ENCODE measurements at regions not wholly inside any gene's neighbourhood (a gene's known extent, or its start where the extent isn't known, plus 50 kb on each side); places are given as distances from the start of the nearest gene placed in this dataset.

DNA sequence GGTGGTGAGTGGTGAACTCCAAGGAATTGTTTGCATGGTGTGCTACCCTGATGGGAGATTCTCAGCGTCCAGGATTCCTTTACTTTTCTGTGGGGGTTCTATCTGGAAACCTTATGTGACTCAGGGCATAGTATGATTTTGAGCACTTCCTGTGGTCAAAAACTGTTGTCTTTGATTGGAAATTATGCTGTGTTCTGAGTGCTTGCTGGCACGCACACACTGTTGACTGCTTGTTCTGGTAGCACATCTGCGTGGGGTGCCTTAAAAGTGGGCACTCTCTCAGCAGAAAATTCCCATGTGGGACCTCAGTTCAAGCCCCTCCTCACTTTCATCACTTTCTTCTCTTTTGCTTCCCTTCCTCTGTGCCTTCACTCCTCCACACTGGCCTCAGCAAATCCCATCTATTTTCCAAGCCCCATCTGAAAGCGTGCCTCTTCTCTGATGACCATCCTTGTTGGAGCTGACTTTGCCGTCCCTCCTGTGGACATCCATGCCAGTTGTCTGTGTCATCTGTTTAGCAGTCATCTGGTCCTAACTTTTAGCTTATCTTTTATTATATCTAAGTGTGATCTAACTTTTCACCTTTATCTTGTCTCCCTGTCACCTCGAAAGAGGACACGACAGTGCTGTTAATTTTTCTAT, 56.4 kb upstream of the NPAS1 start:
- H3K27me3 ChIP-seq (replicated peaks; ENCODE audit: insufficient read depth), result no peaks in the 10 kb centered on the region
- no peaks in the 10 kb centered on the region for H3K36me3 ChIP-seq
- no peak for DNase-seq (ENCODE audit: low spot score)
- intact Hi-C loops (cut with DNase I), result no loop called here
- H3K9me3 ChIP-seq, result no peaks in the 10 kb centered on the region
- H3K27ac ChIP-seq, result no peak overlapping the region
- H3K4me1 ChIP-seq (replicated peaks), result no peaks in the 10 kb centered on the region
- TF ChIP-seq, protein P1, sequence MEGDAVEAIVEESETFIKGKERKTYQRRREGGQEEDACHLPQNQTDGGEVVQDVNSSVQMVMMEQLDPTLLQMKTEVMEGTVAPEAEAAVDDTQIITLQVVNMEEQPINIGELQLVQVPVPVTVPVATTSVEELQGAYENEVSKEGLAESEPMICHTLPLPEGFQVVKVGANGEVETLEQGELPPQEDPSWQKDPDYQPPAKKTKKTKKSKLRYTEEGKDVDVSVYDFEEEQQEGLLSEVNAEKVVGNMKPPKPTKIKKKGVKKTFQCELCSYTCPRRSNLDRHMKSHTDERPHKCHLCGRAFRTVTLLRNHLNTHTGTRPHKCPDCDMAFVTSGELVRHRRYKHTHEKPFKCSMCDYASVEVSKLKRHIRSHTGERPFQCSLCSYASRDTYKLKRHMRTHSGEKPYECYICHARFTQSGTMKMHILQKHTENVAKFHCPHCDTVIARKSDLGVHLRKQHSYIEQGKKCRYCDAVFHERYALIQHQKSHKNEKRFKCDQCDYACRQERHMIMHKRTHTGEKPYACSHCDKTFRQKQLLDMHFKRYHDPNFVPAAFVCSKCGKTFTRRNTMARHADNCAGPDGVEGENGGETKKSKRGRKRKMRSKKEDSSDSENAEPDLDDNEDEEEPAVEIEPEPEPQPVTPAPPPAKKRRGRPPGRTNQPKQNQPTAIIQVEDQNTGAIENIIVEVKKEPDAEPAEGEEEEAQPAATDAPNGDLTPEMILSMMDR (IDR thresholded peaks at IDR 0.05), result no peak
- TF ChIP-seq POLR2A (IDR thresholded peaks at IDR 0.05), result no peak
- no peak for TF ChIP-seq POLR2AphosphoS5 (IDR thresholded peaks at IDR 0.05)
- H3K4me3 ChIP-seq, result no peak overlapping the region
- WGBS, result 82% methylated on average over 7 of the region's 7 CpGs

DNA sequence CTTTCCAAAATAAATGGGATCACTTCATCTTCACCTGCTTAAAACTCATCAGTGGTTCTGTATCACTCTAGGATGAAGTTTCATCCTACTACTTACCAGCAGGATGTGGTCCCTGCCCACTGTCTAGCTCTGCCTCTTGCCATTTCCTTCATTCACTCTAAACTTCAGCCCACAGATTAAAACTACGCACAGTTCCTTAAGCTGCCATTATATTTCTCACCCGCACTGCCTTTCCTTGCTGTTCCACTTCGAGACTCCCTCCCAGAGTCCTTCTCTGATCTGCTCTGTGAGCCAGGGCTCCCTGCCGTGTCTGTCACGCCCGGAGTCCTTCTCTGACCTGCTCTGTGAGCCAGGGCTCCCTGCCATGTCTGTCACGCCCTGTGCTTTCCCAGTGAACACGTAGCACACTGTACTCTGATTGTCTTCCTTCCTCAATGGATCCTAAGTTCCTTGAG, 52.0 kb upstream of the NPAS1 start:
- 27% methylated on average over 8 of the region's 8 CpGs for WGBS
- TF ChIP-seq POLR2A (IDR thresholded peaks at IDR 0.05) (no peak), POLR2AphosphoS5 (IDR thresholded peaks at IDR 0.05) (peak; percentile 86)
- TF ChIP-seq, protein P1 (IDR thresholded peaks at IDR 0.05), result no peak
- intact Hi-C loops (cut with DNase I), result no loop called here
- no peaks in the 10 kb centered on the region for H3K27me3 ChIP-seq (replicated peaks; ENCODE audit: insufficient read depth)
- no peak overlapping the region for H3K4me3 ChIP-seq
- DNase-seq (ENCODE audit: low spot score), result peak; percentile 75
- no peaks in the 10 kb centered on the region for H3K9me3 ChIP-seq
- no peaks in the 10 kb centered on the region for H3K36me3 ChIP-seq
- H3K27ac ChIP-seq, result peak overlapping the region; percentile 0 to 28
- H3K4me1 ChIP-seq (replicated peaks), result no peaks in the 10 kb centered on the region
